ENCODE measurements at regions not wholly inside any gene's neighbourhood (a gene's known extent, or its start where the extent isn't known, plus 50 kb on each side); places are given as distances from the start of the nearest gene placed in this dataset.
"Not testable (repeated sequence)": the region's sequence is repeated elsewhere in the genome, so short reads cannot be mapped to it uniquely, and the experiment has no call there.

- H3K4me3 ChIP-seq (ENCODE audit: low read depth, low read length), result no peak overlapping the region
- no peak for DNase-seq (ENCODE audit: low read depth)
- TF ChIP-seq, protein P1, sequence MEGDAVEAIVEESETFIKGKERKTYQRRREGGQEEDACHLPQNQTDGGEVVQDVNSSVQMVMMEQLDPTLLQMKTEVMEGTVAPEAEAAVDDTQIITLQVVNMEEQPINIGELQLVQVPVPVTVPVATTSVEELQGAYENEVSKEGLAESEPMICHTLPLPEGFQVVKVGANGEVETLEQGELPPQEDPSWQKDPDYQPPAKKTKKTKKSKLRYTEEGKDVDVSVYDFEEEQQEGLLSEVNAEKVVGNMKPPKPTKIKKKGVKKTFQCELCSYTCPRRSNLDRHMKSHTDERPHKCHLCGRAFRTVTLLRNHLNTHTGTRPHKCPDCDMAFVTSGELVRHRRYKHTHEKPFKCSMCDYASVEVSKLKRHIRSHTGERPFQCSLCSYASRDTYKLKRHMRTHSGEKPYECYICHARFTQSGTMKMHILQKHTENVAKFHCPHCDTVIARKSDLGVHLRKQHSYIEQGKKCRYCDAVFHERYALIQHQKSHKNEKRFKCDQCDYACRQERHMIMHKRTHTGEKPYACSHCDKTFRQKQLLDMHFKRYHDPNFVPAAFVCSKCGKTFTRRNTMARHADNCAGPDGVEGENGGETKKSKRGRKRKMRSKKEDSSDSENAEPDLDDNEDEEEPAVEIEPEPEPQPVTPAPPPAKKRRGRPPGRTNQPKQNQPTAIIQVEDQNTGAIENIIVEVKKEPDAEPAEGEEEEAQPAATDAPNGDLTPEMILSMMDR (IDR thresholded peaks at IDR 0.05; ENCODE audit: low read depth, low read length), result no peak
- TF ChIP-seq POLR2A (IDR thresholded peaks at IDR 0.05; ENCODE audit: extremely low read depth, insufficient read length) (no peak), MYC (IDR thresholded peaks at IDR 0.05; ENCODE audit: low read depth, low read length) (no peak), MAX (IDR thresholded peaks at IDR 0.05; ENCODE audit: low read depth, low read length) (no peak)
Observed at GRCh38 chr18:66046032-66046602, 295.3 kb downstream of the CDH7 start.

GRCh38 chr18:66043009-66043408, 292.2 kb downstream of the CDH7 start:
- no peak overlapping the region for H3K4me3 ChIP-seq (ENCODE audit: low read depth, low read length)
- DNase-seq (ENCODE audit: low read depth), result no peak
- TF ChIP-seq, protein P1 (IDR thresholded peaks at IDR 0.05; ENCODE audit: low read depth, low read length), result no peak
- no peak for TF ChIP-seq POLR2A (IDR thresholded peaks at IDR 0.05; ENCODE audit: extremely low read depth, insufficient read length)
- no peak for TF ChIP-seq MAX (IDR thresholded peaks at IDR 0.05; ENCODE audit: low read depth, low read length)
- TF ChIP-seq MYC (IDR thresholded peaks at IDR 0.05; ENCODE audit: low read depth, low read length), result no peak

DNA sequence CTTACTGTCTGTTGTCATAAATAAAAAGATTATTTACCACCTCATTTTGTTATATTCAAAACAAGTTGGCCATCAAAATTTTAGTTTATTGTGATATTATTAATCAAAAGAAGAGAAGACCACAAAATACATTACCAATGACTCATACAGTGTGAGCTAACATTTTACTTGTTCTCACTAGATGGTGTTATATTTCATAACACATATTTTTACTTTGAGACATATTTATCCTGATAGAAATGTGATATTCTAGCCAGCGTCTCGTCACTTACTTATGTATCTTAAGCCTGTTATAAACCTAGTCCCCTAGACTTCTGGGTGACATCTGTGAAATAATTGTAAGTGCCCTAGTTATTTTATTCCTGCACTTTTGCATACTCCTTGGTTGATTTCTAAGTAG, 263.2 kb downstream of the CDH7 start:
- DNase-seq (ENCODE audit: low read depth), result no peak
- TF ChIP-seq MAX (IDR thresholded peaks at IDR 0.05; ENCODE audit: low read depth, low read length) (no peak), MYC (IDR thresholded peaks at IDR 0.05; ENCODE audit: low read depth, low read length) (no peak), POLR2A (IDR thresholded peaks at IDR 0.05; ENCODE audit: extremely low read depth, insufficient read length) (no peak)
- TF ChIP-seq, protein P1 (IDR thresholded peaks at IDR 0.05; ENCODE audit: low read depth, low read length), result no peak
- H3K4me3 ChIP-seq (ENCODE audit: low read depth, low read length), result no peak overlapping the region

GRCh38 chr18:66011916-66012315, 261.1 kb downstream of the CDH7 start:
- TF ChIP-seq MAX (IDR thresholded peaks at IDR 0.05; ENCODE audit: low read depth, low read length) (no peak), MYC (IDR thresholded peaks at IDR 0.05; ENCODE audit: low read depth, low read length) (no peak), POLR2A (IDR thresholded peaks at IDR 0.05; ENCODE audit: extremely low read depth, insufficient read length) (no peak)
- TF ChIP-seq, protein P1 (IDR thresholded peaks at IDR 0.05; ENCODE audit: low read depth, low read length), result no peak
- DNase-seq (ENCODE audit: low read depth), result no peak
- H3K4me3 ChIP-seq (ENCODE audit: low read depth, low read length), result no peak overlapping the region

DNA sequence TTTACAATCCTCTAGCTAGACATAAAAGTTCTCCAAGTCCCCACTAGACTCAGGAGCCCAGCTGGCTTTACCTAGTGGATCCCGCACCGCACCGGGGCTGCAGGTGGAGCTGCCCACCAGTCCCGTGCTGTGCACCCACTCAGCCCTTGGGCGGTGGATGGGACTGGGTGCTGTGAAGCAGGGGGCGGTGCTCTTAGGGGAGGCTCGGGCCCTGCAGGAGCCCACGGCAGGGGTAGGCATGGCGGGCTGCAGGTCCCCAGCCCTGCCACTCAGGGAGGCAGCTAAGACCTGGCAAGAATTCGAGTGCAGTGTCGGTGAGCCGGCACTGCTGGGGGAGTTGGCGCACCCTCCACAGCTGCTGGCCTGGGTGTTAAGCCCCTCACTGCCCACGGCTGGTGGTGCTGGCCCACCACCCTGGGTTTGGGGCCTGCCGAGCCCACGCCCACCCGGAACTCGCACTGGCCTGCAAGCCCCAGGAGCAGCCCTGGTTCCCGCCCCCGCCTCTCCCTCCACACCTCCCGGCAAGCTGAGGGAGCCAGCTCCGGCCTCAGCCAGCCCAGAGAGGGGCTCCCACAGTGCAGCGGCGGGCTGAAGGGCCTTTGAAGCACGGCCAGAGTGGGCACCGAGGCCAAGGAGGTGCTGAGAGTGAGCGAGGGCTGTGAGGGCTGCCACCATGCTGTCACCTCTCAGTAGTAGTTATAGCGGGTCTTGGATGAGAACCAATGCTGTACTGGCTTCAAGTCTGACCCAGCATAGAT, 255.2 kb downstream of the CDH7 start:
- no peak for TF ChIP-seq MYC (IDR thresholded peaks at IDR 0.05; ENCODE audit: low read depth, low read length)
- no peak for TF ChIP-seq MAX (IDR thresholded peaks at IDR 0.05; ENCODE audit: low read depth, low read length)
- no peak for TF ChIP-seq POLR2A (IDR thresholded peaks at IDR 0.05; ENCODE audit: extremely low read depth, insufficient read length)
- TF ChIP-seq, protein P1 (IDR thresholded peaks at IDR 0.05; ENCODE audit: low read depth, low read length), result no peak
- no peak overlapping the region for H3K4me3 ChIP-seq (ENCODE audit: low read depth, low read length)
- DNase-seq (ENCODE audit: low read depth), result no peak

DNA sequence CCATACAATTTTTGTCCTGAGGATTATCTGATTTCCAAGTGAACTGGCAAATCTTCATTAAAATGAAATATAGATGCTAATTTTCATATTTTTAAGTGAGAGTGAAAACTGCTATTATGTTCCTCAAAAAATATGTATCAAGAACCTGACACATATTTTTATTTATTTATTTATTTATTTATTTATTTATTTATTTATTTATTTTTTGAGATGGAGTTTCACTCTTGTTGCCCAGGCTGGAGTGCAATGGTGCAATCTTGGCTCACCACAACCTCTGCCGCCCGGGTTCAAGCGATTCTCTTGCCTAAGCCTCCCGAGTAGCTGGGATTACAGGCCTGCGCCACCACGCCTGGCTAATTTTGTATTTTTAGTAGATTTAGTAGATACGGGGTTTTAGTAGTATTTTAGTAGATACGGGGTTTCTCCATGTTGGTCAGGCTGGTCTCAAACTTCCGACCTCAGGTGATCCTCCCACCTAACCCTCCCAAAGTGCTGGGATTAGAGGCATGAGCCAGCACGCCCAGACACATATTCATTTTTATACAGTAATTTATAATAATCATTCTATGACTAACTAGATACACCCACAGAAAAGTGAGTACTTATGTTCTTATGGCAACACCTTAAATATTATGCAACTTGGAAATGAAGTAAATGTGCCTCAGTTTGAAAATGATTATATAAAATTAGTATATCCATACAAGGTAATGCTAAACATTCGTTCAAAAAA, 248.3 kb downstream of the CDH7 start:
- not testable (repeated sequence) for DNase-seq (ENCODE audit: low read depth); H3K4me3 ChIP-seq (ENCODE audit: low read depth, low read length)

Data from NB4 (cell line).